ENCODE measurements at regions not wholly inside any gene's neighbourhood (a gene's known extent, or its start where the extent isn't known, plus 50 kb on each side); places are given as distances from the start of the nearest gene placed in this dataset.

DNA sequence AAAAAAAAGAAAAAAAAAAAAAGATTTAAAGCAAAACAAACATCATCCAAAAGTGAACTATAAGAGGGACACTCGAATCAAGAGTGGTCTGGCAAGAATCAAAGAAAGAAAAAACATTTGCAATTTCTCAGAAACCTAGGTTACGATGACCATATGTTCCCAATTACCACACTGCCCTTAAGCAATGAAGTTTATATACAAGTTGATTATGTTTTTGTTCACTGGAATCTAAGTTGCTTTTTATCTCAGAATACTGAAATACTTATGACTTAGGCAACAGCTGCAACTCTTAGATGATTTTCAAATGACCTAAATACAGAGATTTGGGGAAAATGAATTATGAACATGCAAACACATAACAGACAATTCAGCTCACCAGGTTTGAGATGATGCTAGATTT lies 597.1 kb upstream of the CHAC2 start:
- TF ChIP-seq POLR2AphosphoS5 (IDR thresholded peaks at IDR 0.05; ENCODE audit: low read depth, low read length), result no peak
- TF ChIP-seq FOXP2 (optimal IDR thresholded peaks at IDR 0.05; ENCODE audit: borderline replicate concordance, extremely low read depth, extremely low read length, insufficient read depth), result no peak
- TF ChIP-seq SIN3A (IDR thresholded peaks at IDR 0.05; ENCODE audit: borderline replicate concordance, insufficient read depth, low read length), result no peak
- no peak for TF ChIP-seq REST (IDR thresholded peaks at IDR 0.05; ENCODE audit: insufficient read depth in 1 of 2, low read depth in 2 of 2, low read length in 2 of 2)
- TF ChIP-seq TAF1 (IDR thresholded peaks at IDR 0.05; ENCODE audit: borderline replicate concordance, insufficient read depth, low read length), result no peak

- TF ChIP-seq FOXP2 (optimal IDR thresholded peaks at IDR 0.05; ENCODE audit: borderline replicate concordance, extremely low read depth, extremely low read length, insufficient read depth) (no peak), TAF1 (IDR thresholded peaks at IDR 0.05; ENCODE audit: borderline replicate concordance, insufficient read depth, low read length) (no peak), SIN3A (IDR thresholded peaks at IDR 0.05; ENCODE audit: borderline replicate concordance, insufficient read depth, low read length) (no peak), POLR2AphosphoS5 (IDR thresholded peaks at IDR 0.05; ENCODE audit: low read depth, low read length) (no peak), REST (IDR thresholded peaks at IDR 0.05; ENCODE audit: insufficient read depth in 1 of 2, low read depth in 2 of 2, low read length in 2 of 2) (no peak)
These were observed 600.4 kb upstream of the CHAC2 start for GRCh38 chr2:53167227-53167626.

DNA sequence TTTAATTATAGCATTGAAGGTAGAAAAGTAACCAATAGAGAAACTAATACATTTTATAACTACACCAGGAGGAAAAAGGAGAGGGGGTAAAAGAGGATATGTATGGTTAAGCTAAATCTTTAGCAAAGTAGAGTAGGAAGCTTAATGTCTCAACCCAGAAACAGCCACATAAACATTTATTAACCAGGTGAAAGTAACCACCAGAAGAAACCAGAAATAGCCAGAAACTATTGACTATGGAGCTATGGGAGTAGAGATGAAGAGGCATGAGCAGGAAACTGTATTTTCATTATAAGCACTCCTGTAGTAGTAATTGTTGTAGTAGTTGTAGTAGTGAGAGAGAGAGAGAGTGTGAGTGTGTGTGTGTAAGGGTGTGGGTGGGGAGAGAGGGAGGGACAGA lies 617.5 kb upstream of the CHAC2 start:
- TF ChIP-seq SIN3A (IDR thresholded peaks at IDR 0.05; ENCODE audit: borderline replicate concordance, insufficient read depth, low read length), result no peak
- no peak for TF ChIP-seq REST (IDR thresholded peaks at IDR 0.05; ENCODE audit: insufficient read depth in 1 of 2, low read depth in 2 of 2, low read length in 2 of 2)
- no peak for TF ChIP-seq POLR2AphosphoS5 (IDR thresholded peaks at IDR 0.05; ENCODE audit: low read depth, low read length)
- TF ChIP-seq FOXP2 (optimal IDR thresholded peaks at IDR 0.05; ENCODE audit: borderline replicate concordance, extremely low read depth, extremely low read length, insufficient read depth), result no peak

DNA sequence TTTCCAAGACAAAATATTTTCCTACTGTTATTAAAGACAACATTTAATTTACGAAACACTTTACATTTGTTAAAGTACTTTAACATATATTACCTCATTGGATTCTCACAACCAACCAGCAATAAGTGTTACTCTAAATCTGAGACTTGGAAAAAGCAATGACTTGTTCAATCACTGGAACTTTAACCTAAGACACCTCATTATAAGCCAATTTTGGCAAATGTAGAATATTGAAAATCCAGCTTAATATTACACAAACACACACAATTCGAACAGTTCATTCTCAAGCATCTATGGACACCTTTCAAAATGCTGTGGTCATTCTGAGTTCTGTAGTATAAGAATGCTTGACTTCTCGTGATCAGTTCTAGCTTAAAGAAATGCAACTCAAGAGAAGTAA lies 619.4 kb upstream of the CHAC2 start:
- no peak for TF ChIP-seq POLR2AphosphoS5 (IDR thresholded peaks at IDR 0.05; ENCODE audit: low read depth, low read length)
- TF ChIP-seq REST (IDR thresholded peaks at IDR 0.05; ENCODE audit: insufficient read depth in 1 of 2, low read depth in 2 of 2, low read length in 2 of 2), result no peak
- TF ChIP-seq SIN3A (IDR thresholded peaks at IDR 0.05; ENCODE audit: borderline replicate concordance, insufficient read depth, low read length), result no peak
- no peak for TF ChIP-seq FOXP2 (optimal IDR thresholded peaks at IDR 0.05; ENCODE audit: borderline replicate concordance, extremely low read depth, extremely low read length, insufficient read depth)
- TF ChIP-seq TAF1 (IDR thresholded peaks at IDR 0.05; ENCODE audit: borderline replicate concordance, insufficient read depth, low read length), result no peak

DNA sequence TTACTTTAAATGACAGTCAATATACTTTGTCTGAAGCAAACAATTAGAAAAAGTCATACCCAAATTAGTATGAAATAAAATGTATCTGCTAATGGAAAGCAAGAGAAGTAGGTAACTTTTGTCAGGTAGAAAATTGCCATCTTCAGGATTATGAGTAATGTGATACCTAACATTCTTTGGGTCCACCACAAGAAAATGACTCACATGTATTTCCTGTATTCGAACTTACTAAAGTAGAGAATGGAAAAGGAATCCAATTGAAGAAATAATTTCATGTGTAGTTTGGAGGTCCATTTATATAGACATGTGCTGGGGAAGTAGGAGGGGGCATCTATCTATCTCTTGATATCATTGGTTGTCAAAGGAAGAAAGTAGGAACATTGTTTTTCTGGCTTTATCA lies 636.2 kb upstream of the CHAC2 start:
- TF ChIP-seq POLR2AphosphoS5 (IDR thresholded peaks at IDR 0.05; ENCODE audit: low read depth, low read length) (no peak), SIN3A (IDR thresholded peaks at IDR 0.05; ENCODE audit: borderline replicate concordance, insufficient read depth, low read length) (no peak), REST (IDR thresholded peaks at IDR 0.05; ENCODE audit: insufficient read depth in 1 of 2, low read depth in 2 of 2, low read length in 2 of 2) (no peak), TAF1 (IDR thresholded peaks at IDR 0.05; ENCODE audit: borderline replicate concordance, insufficient read depth, low read length) (no peak), FOXP2 (optimal IDR thresholded peaks at IDR 0.05; ENCODE audit: borderline replicate concordance, extremely low read depth, extremely low read length, insufficient read depth) (no peak)

All from PFSK-1 (cell line).